Prostate gland (tissue), 2 donors: ENCODE measurements at regions not wholly inside any gene's neighbourhood (a gene's known extent, or its start where the extent isn't known, plus 50 kb on each side); places are given as distances from the start of the nearest gene placed in this dataset.

Experiments used
- CTCF ChIP-seq, 4 experiments: fragments of 200-600 bp in 2 of 4; fragments of 450-650 bp in 2 of 4; sonication (generic) in 2 of 4; IDR thresholded peaks; 1 replicate in 3 of 4; 2 replicates in 1 of 4; pipeline ENCODE4 v1.5.1; 2016 to 2019; ENCODE audit warnings: antibody characterized with exemption in 4 of 4, mild to moderate bottlenecking in 2 of 4, moderate library complexity in 2 of 4
- POLR2A ChIP-seq: fragments of 450-650 bp; IDR thresholded peaks from one replicate; pipeline ENCODE4 v1.6.1; 2016; ENCODE audit warnings: antibody characterized with exemption, mild to moderate bottlenecking
- POLR2AphosphoS5 ChIP-seq: sonication (generic); formaldehyde crosslinking; IDR thresholded peaks from one replicate; pipeline ENCODE4 v1.6.1; 2017; ENCODE audit warnings: antibody characterized with exemption

DNA sequence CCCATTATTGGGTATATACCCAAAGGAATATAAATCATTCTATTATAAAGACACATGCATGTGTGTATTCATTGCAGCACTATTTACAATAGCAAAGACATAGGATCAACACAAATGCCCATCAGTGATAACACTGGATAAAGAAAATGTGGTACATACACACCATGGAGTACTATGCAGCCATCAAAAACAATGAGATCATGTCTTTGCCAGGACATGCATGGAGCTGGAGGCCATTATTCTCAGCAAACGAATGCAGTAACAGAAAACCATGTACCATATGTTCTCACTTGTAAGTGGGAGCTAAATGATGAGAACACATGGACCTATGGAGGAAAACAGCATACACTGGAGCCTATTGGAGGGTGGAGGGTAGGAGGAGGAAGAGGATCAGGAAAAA lies 402.4 kb downstream of the CSNK1G3 start:
- TF ChIP-seq CTCF (IDR thresholded peaks at IDR 0.05) = no peak
- TF ChIP-seq POLR2AphosphoS5 = no peak
- no peak for TF ChIP-seq POLR2A
